CD14-positive monocyte (primary cell): ENCODE measurements at regions not wholly inside any gene's neighbourhood (a gene's known extent, or its start where the extent isn't known, plus 50 kb on each side); places are given as distances from the start of the nearest gene placed in this dataset.

Experiments
- DNase-seq, 3 donors: peaks; one replicate each; pipeline ENCODE4 v3.0.0-alpha.2; 2011 to 2022
- H2AFZ ChIP-seq: 2 replicates; pipeline ENCODE4 v1.6.0; 2012; ENCODE audit warnings: mild to moderate bottlenecking, low read depth, low read length, inconsistent platforms; ENCODE audit not compliant: insufficient read depth, poor library complexity, severe bottlenecking
- H3K27ac ChIP-seq, 2 donors: 1 replicate in 1 of 2; 2 replicates in 1 of 2; pipeline ENCODE4 v1.5.1; 2012 to 2013; ENCODE audit warnings: low read length in 2 of 2, control low read depth in 1 of 2, inconsistent platforms in 1 of 2, low read depth in 1 of 2, mild to moderate bottlenecking in 1 of 2
- H3K27me3 ChIP-seq, 2 donors: one replicate each; pipeline versions ENCODE4 v1.6.0 to v1.6.1; 2011 to 2013; ENCODE audit warnings: low read length in 2 of 2; ENCODE audit not compliant: control insufficient read depth in 2 of 2, insufficient read depth in 2 of 2
- H3K36me3 ChIP-seq, 2 donors: replicated peaks in 1 of 2; 1 replicate in 1 of 2; 2 replicates in 1 of 2; pipeline versions ENCODE4 v1.5.1 to v1.6.1; 2012 to 2013; ENCODE audit warnings: low read length in 2 of 2, control low read depth in 1 of 2, inconsistent platforms in 1 of 2, mild to moderate bottlenecking in 1 of 2; ENCODE audit not compliant: insufficient read depth in 2 of 2, control insufficient read depth in 1 of 2
- H3K4me1 ChIP-seq, 2 donors: 1 replicate in 1 of 2; 2 replicates in 1 of 2; pipeline versions ENCODE4 v1.5.1 to v1.6.1; 2012 to 2013; ENCODE audit warnings: low read length in 2 of 2, control low read depth in 1 of 2, inconsistent platforms in 1 of 2, mild to moderate bottlenecking in 1 of 2, moderate library complexity in 1 of 2; ENCODE audit not compliant: insufficient read depth in 2 of 2, control insufficient read depth in 1 of 2
- H3K4me2 ChIP-seq: replicated peaks from 2 replicates; pipeline ENCODE3; 2012; ENCODE audit warnings: low read length, moderate library complexity, mild to moderate bottlenecking; ENCODE audit not compliant: poor library complexity, severe bottlenecking; ENCODE audit errors: extremely low read depth
- H3K4me3 ChIP-seq, 3 experiments: fragments of 200-600 bp in 1 of 3; sonication (generic) in 1 of 3; replicated peaks in 1 of 3; 1 replicate in 2 of 3; 2 replicates in 1 of 3; pipeline ENCODE4 v1.5.1; 2011 to 2013; ENCODE audit warnings: low read length in 3 of 3, mild to moderate bottlenecking in 3 of 3, control low read depth in 2 of 3, low read depth in 2 of 3, inconsistent platforms in 1 of 3, moderate library complexity in 1 of 3
- H3K79me2 ChIP-seq: 2 replicates; pipeline ENCODE4 v1.6.0; 2012; ENCODE audit warnings: mild to moderate bottlenecking, control low read depth, inconsistent platforms, low read length, moderate library complexity; ENCODE audit not compliant: insufficient read depth
- H3K9ac ChIP-seq: 2 replicates; pipeline ENCODE4 v1.6.0; 2017; ENCODE audit warnings: low read length, mild to moderate bottlenecking; ENCODE audit not compliant: insufficient read depth, poor library complexity, severe bottlenecking
- H3K9me3 ChIP-seq, 2 donors: replicated peaks in 1 of 2; 1 replicate in 1 of 2; 2 replicates in 1 of 2; pipeline versions ENCODE4 v1.5.1 to v1.6.1; 2012 to 2013; ENCODE audit warnings: low read length in 2 of 2, control low read depth in 1 of 2; ENCODE audit not compliant: control insufficient read depth in 1 of 2, insufficient read depth in 1 of 2
- H4K20me1 ChIP-seq: 2 replicates; pipeline ENCODE4 v1.6.0; 2012; ENCODE audit warnings: mild to moderate bottlenecking, low read length, control low read depth, moderate library complexity; ENCODE audit not compliant: insufficient read depth
- H3K27ac Mint-ChIP-seq, 7 donors: one replicate each; pipeline ENCODE4 v1.8.0; 2020; ENCODE audit warnings: mild to moderate bottlenecking in 7 of 7, mixed read lengths in 7 of 7, moderate library complexity in 6 of 7, inconsistent platforms in 2 of 7
- H3K27me3 Mint-ChIP-seq, 3 donors: one replicate each; pipeline ENCODE4 v1.8.0; 2021 to 2022; ENCODE audit warnings: low read depth in 3 of 3, mild to moderate bottlenecking in 3 of 3, mixed read lengths in 3 of 3, moderate library complexity in 3 of 3, inconsistent platforms in 1 of 3
- H3K36me3 Mint-ChIP-seq, 2 donors: one replicate each; pipeline ENCODE4 v1.8.0; 2020; ENCODE audit warnings: mixed read lengths in 2 of 2, inconsistent platforms in 1 of 2, mild to moderate bottlenecking in 1 of 2
- H3K4me1 Mint-ChIP-seq: one replicate; pipeline ENCODE4 v1.8.0; 2020; ENCODE audit warnings: mild to moderate bottlenecking, mixed read lengths
- H3K4me3 Mint-ChIP-seq, 2 donors: one replicate each; pipeline ENCODE4 v1.8.0; 2020; ENCODE audit warnings: mild to moderate bottlenecking in 2 of 2, mixed read lengths in 2 of 2, moderate library complexity in 1 of 2
- H3K9me3 Mint-ChIP-seq, 7 donors: one replicate each; pipeline ENCODE4 v1.8.0; 2020 to 2022; ENCODE audit warnings: mixed read lengths in 7 of 7, mild to moderate bottlenecking in 6 of 7, moderate library complexity in 6 of 7, inconsistent platforms in 2 of 7
- CTCF ChIP-seq: fragments of 200-600 bp; IDR thresholded peaks from one replicate; pipeline ENCODE4 v1.8.0; 2022; ENCODE audit warnings: antibody characterized with exemption, mild to moderate bottlenecking
- WGBS: methylation state at CpG from one replicate; pipeline ENCODE4 v1.1.5; 2013; ENCODE audit warnings: missing lambda C conversion rate; ENCODE audit not compliant: insufficient coverage; 5-methylcytosine and 5-hydroxymethylcytosine counted together
- intact Hi-C, 2 donors: fragments of 100-400 bp; cut with micrococcal nuclease; formaldehyde crosslinking; loops; one replicate each; pipeline versions ENCODE4 v1.15.0 to v1.15.1; 2023

DNA sequence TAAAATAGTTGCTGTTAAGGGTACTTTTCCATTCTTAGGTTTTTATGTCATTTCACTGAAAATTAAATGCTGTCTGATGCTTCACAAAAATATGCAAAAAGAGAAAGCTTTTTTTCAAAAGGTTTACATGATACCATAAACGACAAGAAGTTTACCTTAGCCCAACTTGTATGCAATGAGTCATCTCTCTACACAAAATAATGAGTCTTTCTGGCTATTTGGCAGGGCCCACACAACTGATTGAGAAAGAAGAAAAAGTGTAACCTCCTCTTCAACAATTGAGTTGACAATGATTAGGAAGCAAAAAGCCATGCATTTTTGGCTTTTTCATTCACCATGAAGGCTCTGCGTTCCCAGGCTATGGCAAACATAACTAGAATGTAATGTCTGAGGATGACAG is 165.4 kb upstream of the CPNE8 start:
- no peaks in the 10 kb centered on the region for H3K79me2 ChIP-seq
- H3K36me3 ChIP-seq = no peaks in the 10 kb centered on the region
- Mint-ChIP-seq H3K36me3 (peaks cover 0 to 2% of the 10 kb centered on the region in 2 donors), H3K4me1 (peaks cover 16% of the 10 kb centered on the region), H3K9me3 (peaks cover 0 to 6% (median 2%) of the 10 kb centered on the region in 7 donors), H3K4me3 (no peak overlapping the region), H3K27me3 (peaks cover 2 to 7% (median 3%) of the 10 kb centered on the region in 3 donors), H3K27ac (no peak overlapping the region)
- no peak for DNase-seq
- H3K4me2 ChIP-seq = no peak overlapping the region
- peaks cover 17% of the 10 kb centered on the region in 2 donors for H3K4me1 ChIP-seq
- no CpG with 5 or more reads among the region's 2 CpGs for WGBS
- intact Hi-C loops = no loop called here
- no peak overlapping the region for H3K27ac ChIP-seq
- no peak overlapping the region for H3K9ac ChIP-seq
- no peaks in the 10 kb centered on the region for H3K9me3 ChIP-seq
- H3K27me3 ChIP-seq = peaks cover 0 to 6% of the 10 kb centered on the region in 2 donors
- no peaks in the 10 kb centered on the region for H4K20me1 ChIP-seq
- no peak for TF ChIP-seq CTCF
- no peak overlapping the region for H2AFZ ChIP-seq
- H3K4me3 ChIP-seq = no peak overlapping the region

DNA sequence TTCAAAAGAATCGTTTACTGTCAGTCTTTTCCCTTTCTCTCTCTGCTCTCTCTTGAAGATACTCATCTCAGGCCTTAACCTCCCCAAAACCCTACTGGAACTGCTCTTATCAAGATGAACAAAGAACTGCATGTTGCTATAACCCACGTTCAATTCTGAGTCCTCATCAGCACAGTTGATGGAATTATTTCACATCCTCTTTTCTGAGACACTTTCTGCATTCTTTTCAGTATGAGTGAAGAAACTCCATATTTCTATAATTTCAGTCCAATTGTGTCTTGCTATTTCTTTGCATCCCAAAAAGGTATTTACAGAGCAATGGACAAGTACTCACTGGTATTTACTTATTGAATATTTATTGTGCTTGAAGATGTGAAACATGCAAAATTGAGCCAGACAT is 160.1 kb upstream of the CPNE8 start:
- intact Hi-C loops = no loop called here
- Histone ChIP-seq H3K4me1 (peaks cover 22 to 23% of the 10 kb centered on the region in 2 donors), H3K27me3 (no peaks in the 10 kb centered on the region), H3K36me3 (no peaks in the 10 kb centered on the region), H3K4me2 (no peak overlapping the region), H3K79me2 (no peaks in the 10 kb centered on the region), H3K27ac (no peak overlapping the region), H3K9ac (no peak overlapping the region), H4K20me1 (no peaks in the 10 kb centered on the region), H3K4me3 (no peak overlapping the region), H2AFZ (peak overlapping the region; percentile 26), H3K9me3 (peaks cover 0 to 8% of the 10 kb centered on the region in 2 donors)
- H3K36me3 Mint-ChIP-seq = peaks cover 0 to 2% of the 10 kb centered on the region in 2 donors
- no peak for TF ChIP-seq CTCF
- no peak overlapping the region for H3K27ac Mint-ChIP-seq
- WGBS = 70% methylated on average over 1 of the region's 2 CpGs
- H3K27me3 Mint-ChIP-seq = peaks cover 0 to 3% (median 3%) of the 10 kb centered on the region in 3 donors
- peaks cover 22% of the 10 kb centered on the region for H3K4me1 Mint-ChIP-seq
- H3K9me3 Mint-ChIP-seq = peaks cover 4 to 11% (median 9%) of the 10 kb centered on the region in 7 donors
- peak in 1 of 3 donors; percentile 5 for DNase-seq
- H3K4me3 Mint-ChIP-seq = peak overlapping the region in 1 of 2 donors; percentile 21
